ENCODE measurements at regions not wholly inside any gene's neighbourhood (a gene's known extent, or its start where the extent isn't known, plus 50 kb on each side); places are given as distances from the start of the nearest gene placed in this dataset.

- DNase-seq = no peak
Measured at GRCh38 chr6:167643223-167643622, 183.5 kb upstream of the AFDN start.

- DNase-seq = no peak
Measured at GRCh38 chr6:167643716-167644115, 183.0 kb upstream of the AFDN start.

- no peak for DNase-seq
Measured at GRCh38 chr6:167644412-167645132, 182.1 kb upstream of the AFDN start.

GRCh38 chr6:167645368-167645767 lies 181.3 kb upstream of the AFDN start:
- DNase-seq = no peak

- no peak for DNase-seq
Measured at GRCh38 chr6:167647306-167647705, 179.4 kb upstream of the AFDN start.

GRCh38 chr6:167647737-167648470 lies 178.8 kb upstream of the AFDN start:
- no peak for DNase-seq

GRCh38 chr6:167648501-167649278 lies 178.0 kb upstream of the AFDN start:
- DNase-seq = no peak

GRCh38 chr6:167649476-167649875 lies 177.2 kb upstream of the AFDN start:
- no peak for DNase-seq

- DNase-seq = no peak
Measured at GRCh38 chr6:167650730-167651317, 175.9 kb upstream of the AFDN start.

- DNase-seq = no peak
Measured at GRCh38 chr6:167651318-167652041, 175.2 kb upstream of the AFDN start.

- no peak for DNase-seq
Measured at GRCh38 chr6:167652042-167652700, 174.5 kb upstream of the AFDN start.

GRCh38 chr6:167652701-167653095 lies 174.0 kb upstream of the AFDN start:
- DNase-seq = no peak

GRCh38 chr6:167653561-167653960 lies 173.2 kb upstream of the AFDN start:
- no peak for DNase-seq

GRCh38 chr6:167654389-167654788 lies 172.3 kb upstream of the AFDN start:
- DNase-seq = no peak

GRCh38 chr6:167655174-167655821 lies 171.4 kb upstream of the AFDN start:
- DNase-seq = no peak

- no peak for DNase-seq
Measured at GRCh38 chr6:167658106-167658505, 168.6 kb upstream of the AFDN start.

- DNase-seq = no peak
Measured at GRCh38 chr6:167659046-167659445, 167.7 kb upstream of the AFDN start.

GRCh38 chr6:167660424-167660823 lies 166.3 kb upstream of the AFDN start:
- DNase-seq = no peak

GRCh38 chr6:167660944-167661551 lies 165.7 kb upstream of the AFDN start:
- no peak for DNase-seq

- no peak for DNase-seq
Measured at GRCh38 chr6:167661552-167662044, 165.1 kb upstream of the AFDN start.

Measured in cerebellar nuclear complex (tissue), 1 donor.